ENCODE measurements at regions not wholly inside any gene's neighbourhood (a gene's known extent, or its start where the extent isn't known, plus 50 kb on each side); places are given as distances from the start of the nearest gene placed in this dataset.

- Mint-ChIP-seq H3K27ac (no peak overlapping the region), H3K4me3 (no peak overlapping the region)
Measured at GRCh38 chr16:73384506-73385089, 336.7 kb upstream of the ZFHX3 start.

GRCh38 chr16:73383988-73384365, 336.0 kb upstream of the ZFHX3 start:
- Mint-ChIP-seq H3K4me1 (ENCODE audit: unreplicated experiment) (no peaks in the 10 kb centered on the region), H3K27me3 (no peaks in the 10 kb centered on the region), H3K9me3 (no peaks in the 10 kb centered on the region), H3K4me3 (no peak overlapping the region), H3K27ac (no peak overlapping the region), H3K36me3 (no peaks in the 10 kb centered on the region)
- DNase-seq (ENCODE audit: extremely low spot score, unreplicated experiment) = no peak
- no peak for TF ChIP-seq CTCF (conservative IDR thresholded peaks at IDR 0.05)

More at GRCh38 chr16:73384506-73385089, 336.7 kb upstream of the ZFHX3 start:
- no peaks in the 10 kb centered on the region for H3K9me3 Mint-ChIP-seq
- no peaks in the 10 kb centered on the region for H3K4me1 Mint-ChIP-seq (ENCODE audit: unreplicated experiment)
- H3K36me3 Mint-ChIP-seq = no peaks in the 10 kb centered on the region
- H3K27me3 Mint-ChIP-seq = no peaks in the 10 kb centered on the region
- DNase-seq (ENCODE audit: extremely low spot score, unreplicated experiment) = no peak
- TF ChIP-seq CTCF (conservative IDR thresholded peaks at IDR 0.05) = no peak

GRCh38 chr16:73383195-73383987, 335.5 kb upstream of the ZFHX3 start:
- no peak for TF ChIP-seq CTCF (conservative IDR thresholded peaks at IDR 0.05)
- no peaks in the 10 kb centered on the region for H3K9me3 Mint-ChIP-seq
- H3K36me3 Mint-ChIP-seq = no peaks in the 10 kb centered on the region
- no peaks in the 10 kb centered on the region for H3K4me1 Mint-ChIP-seq (ENCODE audit: unreplicated experiment)
- no peak for DNase-seq (ENCODE audit: extremely low spot score, unreplicated experiment)
- no peaks in the 10 kb centered on the region for H3K27me3 Mint-ChIP-seq
- H3K27ac Mint-ChIP-seq = no peak overlapping the region
- H3K4me3 Mint-ChIP-seq = no peak overlapping the region

GRCh38 chr16:73378471-73378870, 330.5 kb upstream of the ZFHX3 start:
- no peak for DNase-seq (ENCODE audit: extremely low spot score, unreplicated experiment)
- no peaks in the 10 kb centered on the region for H3K36me3 Mint-ChIP-seq
- no peak overlapping the region for H3K27ac Mint-ChIP-seq
- no peaks in the 10 kb centered on the region for H3K27me3 Mint-ChIP-seq
- H3K9me3 Mint-ChIP-seq = no peaks in the 10 kb centered on the region
- H3K4me3 Mint-ChIP-seq = no peak overlapping the region
- no peak for TF ChIP-seq CTCF (conservative IDR thresholded peaks at IDR 0.05)
- H3K4me1 Mint-ChIP-seq (ENCODE audit: unreplicated experiment) = no peaks in the 10 kb centered on the region

GRCh38 chr16:73371584-73372319, 323.8 kb upstream of the ZFHX3 start:
- H3K9me3 Mint-ChIP-seq = no peaks in the 10 kb centered on the region
- H3K27ac Mint-ChIP-seq = no peak overlapping the region
- peaks cover 5% of the 10 kb centered on the region for H3K4me1 Mint-ChIP-seq (ENCODE audit: unreplicated experiment)
- no peak for TF ChIP-seq CTCF (conservative IDR thresholded peaks at IDR 0.05)
- no peaks in the 10 kb centered on the region for H3K36me3 Mint-ChIP-seq
- no peak overlapping the region for H3K4me3 Mint-ChIP-seq
- H3K27me3 Mint-ChIP-seq = peaks cover 4% of the 10 kb centered on the region
- no peak for DNase-seq (ENCODE audit: extremely low spot score, unreplicated experiment)
